Effector memory CD8-positive, alpha-beta T cell (primary cell): ENCODE measurements at regions not wholly inside any gene's neighbourhood (a gene's known extent, or its start where the extent isn't known, plus 50 kb on each side); places are given as distances from the start of the nearest gene placed in this dataset.
"Not testable (repeated sequence)": the region's sequence is repeated elsewhere in the genome, so short reads cannot be mapped to it uniquely, and the experiment has no call there.

Source experiments
- ATAC-seq: fragments of 150-1000 bp; cut with Tn5 transposase; replicated peaks from 2 replicates; pipeline ENCODE4 v1.10.0; 2021; ENCODE audit warnings: mild to moderate bottlenecking, moderate library complexity
- DNase-seq, 3 experiments: peaks; one replicate each; pipeline ENCODE4 v3.0.0; 2021
- H3K27ac Mint-ChIP-seq, 2 donors: one replicate each; pipeline ENCODE4 v1.8.0; 2022; ENCODE audit warnings: mild to moderate bottlenecking in 2 of 2, mixed read lengths in 2 of 2, moderate library complexity in 2 of 2
- H3K27me3 Mint-ChIP-seq, 2 donors: one replicate each; pipeline ENCODE4 v1.8.0; 2022; ENCODE audit warnings: mixed read lengths in 2 of 2
- H3K36me3 Mint-ChIP-seq: one replicate; pipeline ENCODE4 v1.8.0; 2022; ENCODE audit warnings: mild to moderate bottlenecking, moderate library complexity, mixed read lengths; ENCODE audit not compliant: insufficient read depth
- H3K4me1 Mint-ChIP-seq, 2 donors: one replicate each; pipeline ENCODE4 v1.8.0; 2022; ENCODE audit warnings: low read depth in 2 of 2, mixed read lengths in 2 of 2
- H3K4me3 Mint-ChIP-seq, 2 donors: one replicate each; pipeline ENCODE4 v1.8.0; 2022; ENCODE audit warnings: mild to moderate bottlenecking in 2 of 2, mixed read lengths in 2 of 2, moderate library complexity in 2 of 2
- H3K9me3 Mint-ChIP-seq, 2 donors: one replicate each; pipeline ENCODE4 v1.8.0; 2022; ENCODE audit warnings: mixed read lengths in 2 of 2

DNA sequence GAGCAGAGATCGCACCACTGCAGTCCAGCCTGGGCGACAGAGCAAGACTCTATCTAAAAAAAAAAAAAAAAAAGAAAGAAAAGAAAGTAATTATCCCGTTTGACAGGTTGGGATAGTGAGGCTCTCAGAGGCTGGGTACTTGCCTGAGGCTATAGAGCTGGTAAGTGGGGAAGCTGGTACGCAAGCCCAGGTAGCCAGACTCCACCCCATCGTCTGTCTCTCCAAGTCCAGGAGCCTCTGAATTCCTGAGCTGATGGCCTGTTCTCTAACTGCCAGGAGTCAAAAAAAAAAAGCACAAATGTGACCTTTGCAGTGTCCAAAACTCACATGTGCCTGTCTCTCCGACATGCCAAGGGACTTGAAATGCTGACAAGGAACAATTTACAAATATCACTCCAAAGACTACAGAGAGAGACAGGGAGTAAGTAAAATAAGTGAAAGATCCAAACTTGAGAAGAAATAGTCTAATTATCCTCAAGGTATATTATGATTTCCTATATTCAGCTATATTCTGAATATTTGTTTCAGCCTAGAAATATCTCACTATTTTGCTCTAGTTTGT lies 109.1 kb upstream of the SCAF8 start:
- H3K4me3 Mint-ChIP-seq, result no peak overlapping the region

DNA sequence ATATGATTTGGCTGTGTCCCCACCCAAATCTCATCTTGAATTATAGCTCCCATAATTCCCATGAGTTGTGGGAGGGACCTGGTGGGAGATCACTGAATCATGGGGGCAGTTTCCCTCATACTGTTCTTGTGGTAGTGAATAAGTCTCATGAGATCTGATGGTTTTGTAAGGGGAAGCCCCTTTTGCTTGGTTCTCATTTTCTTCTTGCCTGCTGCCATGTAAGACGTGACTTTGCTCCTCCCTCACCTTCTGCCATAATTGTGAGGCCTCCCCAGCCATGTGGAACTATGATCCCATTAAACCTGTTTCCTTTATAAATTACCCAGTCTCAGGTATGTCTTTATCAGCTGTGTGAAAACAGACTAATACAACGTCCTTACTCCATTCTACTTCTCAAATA lies 108.5 kb upstream of the SCAF8 start:
- DNase-seq, H3K4me1 Mint-ChIP-seq, H3K27ac Mint-ChIP-seq, H3K36me3 Mint-ChIP-seq, H3K4me3 Mint-ChIP-seq, H3K9me3 Mint-ChIP-seq, ATAC-seq: not testable (repeated sequence)
- peaks cover 3 to 22% of the 10 kb centered on the region in 2 donors for H3K27me3 Mint-ChIP-seq

More for the DNA sequence above, 109.1 kb upstream of the SCAF8 start:
- Mint-ChIP-seq H3K27me3 (peaks cover 9 to 29% of the 10 kb centered on the region in 2 donors), H3K36me3 (no peaks in the 10 kb centered on the region), H3K9me3 (peaks cover 2 to 7% of the 10 kb centered on the region in 2 donors), H3K4me1 (no peaks in the 10 kb centered on the region), H3K27ac (no peak overlapping the region)
- ATAC-seq (no peak), DNase-seq (no peak)

DNA sequence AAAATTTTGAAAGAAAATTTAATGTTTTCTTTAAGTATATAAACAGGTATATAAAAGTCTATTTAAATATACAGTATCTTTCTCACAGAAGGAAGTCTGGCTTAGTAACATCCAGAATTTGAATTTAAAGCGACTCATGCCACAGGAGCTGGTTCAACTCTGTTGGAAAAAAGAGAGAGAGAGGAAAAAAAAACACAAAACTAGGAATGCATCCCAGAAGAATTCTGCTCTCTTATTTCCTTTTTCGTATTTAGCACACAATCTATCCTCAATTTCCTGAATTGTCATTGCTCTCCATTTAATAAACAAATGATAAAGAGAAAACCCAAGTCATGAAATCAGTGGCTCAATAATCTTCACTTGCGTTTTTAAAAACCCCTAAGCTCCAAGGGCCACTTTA lies 107.5 kb upstream of the SCAF8 start:
- H3K27me3 Mint-ChIP-seq, result peaks cover 3 to 23% of the 10 kb centered on the region in 2 donors
- no peaks in the 10 kb centered on the region for H3K4me1 Mint-ChIP-seq
- H3K27ac Mint-ChIP-seq, result no peak overlapping the region
- no peak overlapping the region for H3K4me3 Mint-ChIP-seq
- DNase-seq, result no peak
- no peaks in the 10 kb centered on the region for H3K36me3 Mint-ChIP-seq
- ATAC-seq, result no peak
- H3K9me3 Mint-ChIP-seq, result peaks cover 2 to 7% of the 10 kb centered on the region in 2 donors

- peaks cover 6 to 15% of the 10 kb centered on the region in 2 donors for H3K9me3 Mint-ChIP-seq
- peaks cover 33 to 41% of the 10 kb centered on the region in 2 donors for H3K27me3 Mint-ChIP-seq
- ATAC-seq (no peak), DNase-seq (no peak)
- no peak overlapping the region for H3K27ac Mint-ChIP-seq
- H3K36me3 Mint-ChIP-seq, result no peaks in the 10 kb centered on the region
- H3K4me3 Mint-ChIP-seq, result no peak overlapping the region
- no peaks in the 10 kb centered on the region for H3K4me1 Mint-ChIP-seq
These were observed 104.1 kb upstream of the SCAF8 start for GRCh38 chr6:154629127-154629526.

GRCh38 chr6:154632119-154632518 lies 101.1 kb upstream of the SCAF8 start:
- no peaks in the 10 kb centered on the region for H3K4me1 Mint-ChIP-seq
- peaks cover 5 to 8% of the 10 kb centered on the region in 2 donors for H3K9me3 Mint-ChIP-seq
- peaks cover 49 to 56% of the 10 kb centered on the region in 2 donors for H3K27me3 Mint-ChIP-seq
- H3K27ac Mint-ChIP-seq, result no peak overlapping the region
- H3K4me3 Mint-ChIP-seq, result no peak overlapping the region
- no peak for DNase-seq
- no peaks in the 10 kb centered on the region for H3K36me3 Mint-ChIP-seq
- ATAC-seq, result no peak

GRCh38 chr6:154637392-154637791 lies 95.8 kb upstream of the SCAF8 start:
- peaks cover 8 to 15% of the 10 kb centered on the region in 2 donors for H3K9me3 Mint-ChIP-seq
- no peaks in the 10 kb centered on the region for H3K36me3 Mint-ChIP-seq

GRCh38 chr6:154638369-154638768 lies 94.8 kb upstream of the SCAF8 start:
- H3K4me3 Mint-ChIP-seq, result no peak overlapping the region
- H3K4me1 Mint-ChIP-seq, result no peaks in the 10 kb centered on the region
- peaks cover 31 to 45% of the 10 kb centered on the region in 2 donors for H3K27me3 Mint-ChIP-seq
- H3K27ac Mint-ChIP-seq, result no peak overlapping the region
- H3K9me3 Mint-ChIP-seq, result peaks cover 8 to 14% of the 10 kb centered on the region in 2 donors
- DNase-seq (no peak), ATAC-seq (no peak)
- no peaks in the 10 kb centered on the region for H3K36me3 Mint-ChIP-seq

More at GRCh38 chr6:154637392-154637791, 95.8 kb upstream of the SCAF8 start:
- Mint-ChIP-seq H3K4me3 (no peak overlapping the region), H3K27me3 (peaks cover 37 to 43% of the 10 kb centered on the region in 2 donors), H3K4me1 (no peaks in the 10 kb centered on the region), H3K27ac (no peak overlapping the region)
- no peak for DNase-seq
- ATAC-seq, result no peak

GRCh38 chr6:154639196-154639595 lies 94.0 kb upstream of the SCAF8 start:
- H3K4me1 Mint-ChIP-seq, H3K36me3 Mint-ChIP-seq, H3K27ac Mint-ChIP-seq, H3K4me3 Mint-ChIP-seq, DNase-seq, H3K9me3 Mint-ChIP-seq, ATAC-seq: not testable (repeated sequence)
- peaks cover 28 to 40% of the 10 kb centered on the region in 2 donors for H3K27me3 Mint-ChIP-seq

DNA sequence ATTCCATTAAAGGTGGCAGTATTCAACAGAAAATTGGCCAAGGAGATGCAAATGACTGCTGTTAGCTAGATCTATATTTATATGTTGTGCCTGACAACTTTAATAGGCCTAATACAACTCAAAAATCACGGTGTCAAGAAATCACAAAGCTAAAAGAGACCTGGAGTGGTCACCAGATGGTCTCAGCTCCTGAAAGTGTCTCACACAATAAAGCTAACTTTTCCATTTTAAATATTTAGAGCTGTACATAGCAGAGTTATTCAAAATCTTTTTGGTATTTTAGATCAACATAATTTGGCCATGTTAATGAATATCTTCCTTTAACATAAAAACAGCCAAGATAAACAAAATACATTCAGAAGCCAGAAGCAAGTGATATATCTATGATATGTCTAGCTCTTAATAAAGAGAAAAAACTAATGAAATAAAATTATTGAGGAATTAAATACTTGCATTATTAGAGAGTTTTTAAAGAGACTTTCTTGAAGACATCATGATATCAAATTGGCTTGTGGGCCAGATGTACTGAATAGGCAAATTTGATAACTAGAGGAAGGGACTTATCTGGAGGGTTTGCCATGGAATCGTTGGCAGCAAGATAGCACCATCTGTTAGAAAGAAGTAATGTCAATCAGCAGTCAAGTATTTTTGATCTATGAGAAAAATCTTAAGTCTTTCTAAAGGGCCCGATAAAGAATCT lies 84.9 kb upstream of the SCAF8 start:
- Mint-ChIP-seq H3K27me3 (peaks cover 8 to 27% of the 10 kb centered on the region in 2 donors), H3K36me3 (no peaks in the 10 kb centered on the region), H3K9me3 (no peaks in the 10 kb centered on the region), H3K4me1 (no peaks in the 10 kb centered on the region), H3K27ac (no peak overlapping the region), H3K4me3 (no peak overlapping the region)
- ATAC-seq (no peak), DNase-seq (no peak)

DNA sequence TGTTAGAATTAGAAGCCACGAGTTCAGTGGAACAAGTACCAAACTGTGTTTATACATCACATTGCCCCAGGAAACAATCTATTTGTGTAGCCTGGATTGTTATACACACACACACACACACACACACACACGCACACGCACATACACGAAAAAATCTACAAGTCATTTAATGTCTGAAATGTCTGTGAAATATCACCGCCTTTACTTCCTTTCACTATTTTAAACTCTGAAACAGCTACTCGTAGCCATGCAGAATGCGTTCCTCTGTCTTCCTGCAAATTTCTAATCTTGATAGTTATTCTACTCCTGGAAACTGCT lies 84.4 kb upstream of the SCAF8 start:
- Mint-ChIP-seq H3K9me3 (no peaks in the 10 kb centered on the region), H3K4me1 (no peaks in the 10 kb centered on the region), H3K36me3 (no peaks in the 10 kb centered on the region), H3K27me3 (peaks cover 6 to 28% of the 10 kb centered on the region in 2 donors), H3K4me3 (no peak overlapping the region), H3K27ac (no peak overlapping the region)
- DNase-seq (no peak), ATAC-seq (no peak)

GRCh38 chr6:154649721-154650120 lies 83.5 kb upstream of the SCAF8 start:
- Mint-ChIP-seq H3K4me3 (no peak overlapping the region), H3K27me3 (peaks cover under 1 to 19% of the 10 kb centered on the region in 2 donors), H3K36me3 (no peaks in the 10 kb centered on the region), H3K4me1 (no peaks in the 10 kb centered on the region), H3K27ac (no peak overlapping the region), H3K9me3 (no peaks in the 10 kb centered on the region)
- ATAC-seq (no peak), DNase-seq (no peak)

GRCh38 chr6:154650351-154650750 lies 82.9 kb upstream of the SCAF8 start:
- Mint-ChIP-seq H3K36me3 (no peaks in the 10 kb centered on the region), H3K27me3 (peaks cover 0 to 19% of the 10 kb centered on the region in 2 donors), H3K9me3 (no peaks in the 10 kb centered on the region), H3K4me3 (no peak overlapping the region), H3K27ac (no peak overlapping the region), H3K4me1 (no peaks in the 10 kb centered on the region)
- DNase-seq, result no peak
- ATAC-seq, result no peak

- Mint-ChIP-seq H3K9me3 (no peaks in the 10 kb centered on the region), H3K4me1 (no peaks in the 10 kb centered on the region), H3K27me3 (peaks cover 0 to 10% of the 10 kb centered on the region in 2 donors), H3K4me3 (no peak overlapping the region), H3K27ac (no peak overlapping the region), H3K36me3 (no peaks in the 10 kb centered on the region)
- no peak for DNase-seq
- ATAC-seq, result no peak
These were observed 81.6 kb upstream of the SCAF8 start for GRCh38 chr6:154651656-154652055.

DNA sequence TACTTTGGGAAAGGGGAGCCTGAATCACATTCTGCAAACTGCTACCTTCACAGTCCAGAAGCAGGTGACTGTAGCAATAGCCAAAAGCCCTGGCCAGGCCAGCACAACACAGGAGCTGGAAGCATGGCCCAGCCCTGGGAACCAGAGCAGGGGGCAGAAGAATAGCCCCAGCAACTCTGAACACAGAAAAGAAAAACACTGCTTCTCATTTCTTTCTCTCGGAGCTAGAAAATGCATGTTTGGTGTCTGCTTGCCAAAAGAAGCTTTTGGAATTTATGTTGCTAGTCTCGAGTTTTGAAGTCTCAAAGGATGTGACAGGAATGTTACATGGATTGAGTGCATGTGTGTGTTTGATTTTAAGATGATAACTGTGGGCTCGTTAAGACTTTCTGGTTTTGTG lies 79.8 kb upstream of the SCAF8 start:
- peaks cover 7 to 20% of the 10 kb centered on the region in 2 donors for H3K27me3 Mint-ChIP-seq
- no peak overlapping the region for H3K4me3 Mint-ChIP-seq
- no peak overlapping the region for H3K27ac Mint-ChIP-seq
- H3K36me3 Mint-ChIP-seq, result no peaks in the 10 kb centered on the region
- ATAC-seq (no peak), DNase-seq (no peak)
- H3K9me3 Mint-ChIP-seq, result no peaks in the 10 kb centered on the region
- H3K4me1 Mint-ChIP-seq, result no peaks in the 10 kb centered on the region
